IPS DF 6.9 (cell line): ENCODE measurements at regions not wholly inside any gene's neighbourhood (a gene's known extent, or its start where the extent isn't known, plus 50 kb on each side); places are given as distances from the start of the nearest gene placed in this dataset.

Experiments
- DNase-seq: peaks from one replicate; pipeline ENCODE4 v3.0.0-alpha.2; 2013; ENCODE audit warnings: low read depth, low spot score
- H3K27ac ChIP-seq: one replicate; pipeline ENCODE4 v1.5.1; 2013; ENCODE audit warnings: low read length, control low read depth
- H3K27me3 ChIP-seq: 2 replicates; pipeline ENCODE4 v1.6.1; 2013; ENCODE audit warnings: mild to moderate bottlenecking, low read length; ENCODE audit not compliant: control insufficient read depth, insufficient read depth
- H3K36me3 ChIP-seq: 2 replicates; pipeline ENCODE4 v1.6.1; 2013; ENCODE audit warnings: low read length; ENCODE audit not compliant: control insufficient read depth, insufficient read depth
- H3K4me1 ChIP-seq: 2 replicates; pipeline ENCODE4 v1.6.1; 2013; ENCODE audit warnings: low read length; ENCODE audit not compliant: control insufficient read depth, insufficient read depth
- H3K4me3 ChIP-seq: 2 replicates; pipeline ENCODE4 v1.5.1; 2013; ENCODE audit warnings: mild to moderate bottlenecking, low read length
- H3K9me3 ChIP-seq: 2 replicates; pipeline ENCODE4 v1.6.1; 2013; ENCODE audit warnings: low read length, inconsistent platforms; ENCODE audit not compliant: control insufficient read depth, insufficient read depth
- WGBS: extraction: QIAGEN DNeasy Blood & Tissue Kit; methylation state at CpG from one replicate; pipeline ENCODE4 v1.1.7; 2013; ENCODE audit warnings: mixed read lengths, missing lambda C conversion rate; ENCODE audit not compliant: insufficient read length, insufficient coverage; 5-methylcytosine and 5-hydroxymethylcytosine counted together

DNA sequence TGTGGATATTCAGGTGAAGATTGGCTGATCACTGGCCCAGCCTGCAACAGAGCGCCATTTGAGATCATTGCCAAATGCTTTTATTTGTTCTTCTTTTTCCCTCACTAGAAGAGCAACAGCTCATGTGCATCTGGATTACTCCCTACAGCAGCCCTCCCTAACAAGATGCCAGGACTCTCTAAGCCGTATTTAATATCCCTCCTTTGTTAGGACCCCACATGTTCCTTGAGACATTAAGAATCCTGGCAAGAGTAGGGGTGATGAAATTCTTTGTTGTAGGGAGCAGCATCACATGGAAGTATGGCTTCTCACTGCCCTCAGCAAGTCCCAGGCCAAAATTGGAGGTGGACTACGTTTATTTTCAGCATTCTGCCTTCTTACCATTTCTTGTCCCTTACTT lies 167.8 kb downstream of the PAX1 start:
- no peak overlapping the region for H3K27ac ChIP-seq
- WGBS, result no CpG with 5 or more reads among the region's 3 CpGs
- H3K27me3 ChIP-seq, result no peaks in the 10 kb centered on the region; the same call in 1 of the 2 replicates

DNA sequence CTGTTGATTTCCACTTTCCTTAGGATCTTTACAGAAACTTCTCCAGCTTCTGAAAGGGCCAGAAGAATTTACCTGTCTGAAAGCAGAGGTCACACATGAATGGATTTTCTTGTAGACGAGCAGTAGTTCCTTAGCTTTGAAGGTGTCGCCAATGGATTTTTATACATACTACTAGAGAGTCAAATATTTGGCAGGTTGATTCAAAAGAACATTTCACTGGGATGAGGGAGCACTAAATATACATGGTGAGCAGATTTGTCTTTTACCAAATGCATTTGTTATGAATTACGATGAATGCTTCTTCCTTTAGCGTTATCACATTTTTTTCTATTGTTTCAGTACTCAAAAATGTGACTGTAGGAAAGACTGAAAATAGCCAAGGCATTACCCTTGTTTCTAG lies 162.3 kb downstream of the PAX1 start:
- no CpG with 5 or more reads among the region's 4 CpGs for WGBS
- H3K36me3 ChIP-seq, result no peaks in the 10 kb centered on the region
- H3K4me3 ChIP-seq, result no peak overlapping the region
- no peak for DNase-seq
- H3K9me3 ChIP-seq, result no peaks in the 10 kb centered on the region
- peaks cover 2% of the 10 kb centered on the region for H3K4me1 ChIP-seq
- no peaks in the 10 kb centered on the region; the same call in 1 of the 2 replicates for H3K27me3 ChIP-seq
- no peak overlapping the region for H3K27ac ChIP-seq

More for the DNA sequence above, 167.8 kb downstream of the PAX1 start:
- Histone ChIP-seq H3K9me3 (no peaks in the 10 kb centered on the region), H3K4me1 (no peaks in the 10 kb centered on the region), H3K36me3 (no peaks in the 10 kb centered on the region), H3K4me3 (no peak overlapping the region)
- no peak for DNase-seq

DNA sequence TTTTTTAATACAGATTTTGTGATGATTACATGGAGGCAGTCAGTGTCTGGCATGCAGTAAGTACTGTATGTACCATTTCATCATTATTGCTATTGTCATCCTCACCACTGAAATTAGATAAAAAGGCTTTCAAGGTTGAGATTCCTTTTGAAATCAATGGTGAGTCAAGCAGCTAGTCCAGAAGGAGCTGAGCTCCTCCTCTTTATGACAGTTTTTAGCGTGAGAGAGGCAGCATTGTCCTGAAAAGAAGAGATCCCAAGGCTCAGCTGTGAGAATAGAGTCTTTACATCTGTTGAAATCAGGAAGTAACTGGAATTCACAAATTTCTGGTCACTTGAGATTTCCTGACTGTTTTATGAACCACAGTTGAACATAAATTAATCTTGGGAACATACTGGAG lies 161.9 kb downstream of the PAX1 start:
- no peak overlapping the region for H3K27ac ChIP-seq
- peaks cover 2% of the 10 kb centered on the region for H3K4me1 ChIP-seq
- no CpG with 5 or more reads among the region's 1 CpG for WGBS
- no peaks in the 10 kb centered on the region for H3K9me3 ChIP-seq
- no peak for DNase-seq
- no peaks in the 10 kb centered on the region; the same call in 1 of the 2 replicates for H3K27me3 ChIP-seq
- H3K36me3 ChIP-seq, result no peaks in the 10 kb centered on the region
- H3K4me3 ChIP-seq, result no peak overlapping the region

DNA sequence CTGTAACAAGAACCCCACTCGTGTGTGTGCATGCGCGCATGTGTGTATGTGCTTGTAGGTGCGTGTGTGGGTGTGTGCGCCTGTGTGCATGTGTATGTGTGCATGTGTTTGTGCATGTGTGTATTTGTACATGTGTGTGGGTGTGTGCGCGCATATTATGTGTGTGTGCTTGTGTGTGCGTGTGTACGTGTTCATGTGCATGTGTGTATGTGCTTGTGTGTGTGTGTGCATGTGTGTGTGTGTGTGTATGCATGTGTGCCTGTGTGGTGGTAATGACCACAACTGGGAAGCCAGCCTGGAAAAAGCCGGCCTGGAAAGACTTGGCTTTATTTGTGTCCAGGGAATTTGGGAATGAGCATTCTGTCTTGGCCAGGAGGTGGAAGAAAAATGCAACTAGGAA lies 157.5 kb downstream of the PAX1 start:
- no CpG with 5 or more reads among the region's 10 CpGs for WGBS
- Histone ChIP-seq H3K9me3 (no peaks in the 10 kb centered on the region), H3K4me1 (peaks cover 2% of the 10 kb centered on the region), H3K4me3 (no peak overlapping the region), H3K36me3 (no peaks in the 10 kb centered on the region), H3K27ac (no peak overlapping the region), H3K27me3 (no peaks in the 10 kb centered on the region; the same call in 1 of the 2 replicates)
- DNase-seq, result no peak

- Histone ChIP-seq H3K4me1 (peaks cover 2% of the 10 kb centered on the region), H3K9me3 (no peaks in the 10 kb centered on the region), H3K27ac (no peak overlapping the region), H3K27me3 (no peaks in the 10 kb centered on the region; the same call in 1 of the 2 replicates), H3K4me3 (no peak overlapping the region), H3K36me3 (no peaks in the 10 kb centered on the region)
- peak; percentile 7 for DNase-seq
- no CpG with 5 or more reads among the region's 10 CpGs for WGBS
Measured at GRCh38 chr20:21862259-21862946, 156.9 kb downstream of the PAX1 start.

GRCh38 chr20:21840991-21841390 lies 135.5 kb downstream of the PAX1 start:
- Histone ChIP-seq H3K9me3 (no peaks in the 10 kb centered on the region), H3K27me3 (no peaks in the 10 kb centered on the region)

GRCh38 chr20:21839982-21840381 lies 134.5 kb downstream of the PAX1 start:
- no peak overlapping the region for H3K4me3 ChIP-seq
- DNase-seq, result no peak
- no peaks in the 10 kb centered on the region for H3K9me3 ChIP-seq
- WGBS, result no CpG with 5 or more reads among the region's 12 CpGs
- no peaks in the 10 kb centered on the region for H3K36me3 ChIP-seq
- no peaks in the 10 kb centered on the region for H3K4me1 ChIP-seq
- H3K27ac ChIP-seq, result no peak overlapping the region
- no peaks in the 10 kb centered on the region for H3K27me3 ChIP-seq

More at GRCh38 chr20:21840991-21841390, 135.5 kb downstream of the PAX1 start:
- H3K4me1 ChIP-seq, result no peaks in the 10 kb centered on the region
- no CpG with 5 or more reads among the region's 2 CpGs for WGBS
- H3K27ac ChIP-seq, result no peak overlapping the region
- no peak for DNase-seq
- H3K36me3 ChIP-seq, result no peaks in the 10 kb centered on the region
- no peak overlapping the region for H3K4me3 ChIP-seq

GRCh38 chr20:21836346-21836745 lies 130.9 kb downstream of the PAX1 start:
- H3K4me3 ChIP-seq, result no peak overlapping the region
- H3K36me3 ChIP-seq, result no peaks in the 10 kb centered on the region
- H3K9me3 ChIP-seq, result no peaks in the 10 kb centered on the region
- no CpG with 5 or more reads among the region's 1 CpG for WGBS
- H3K4me1 ChIP-seq, result no peaks in the 10 kb centered on the region
- no peak for DNase-seq
- no peak overlapping the region for H3K27ac ChIP-seq
- H3K27me3 ChIP-seq, result no peaks in the 10 kb centered on the region

- H3K36me3 ChIP-seq, result no peaks in the 10 kb centered on the region
- no peak overlapping the region for H3K4me3 ChIP-seq
- DNase-seq, result no peak
- no peaks in the 10 kb centered on the region for H3K4me1 ChIP-seq
- no peak overlapping the region for H3K27ac ChIP-seq
- H3K9me3 ChIP-seq, result no peaks in the 10 kb centered on the region
- H3K27me3 ChIP-seq, result no peaks in the 10 kb centered on the region
- no CpG with 5 or more reads among the region's 1 CpG for WGBS
Measured at GRCh38 chr20:21835042-21835441, 129.6 kb downstream of the PAX1 start.

GRCh38 chr20:21832442-21833385 lies 127.2 kb downstream of the PAX1 start:
- Histone ChIP-seq H3K27me3 (no peaks in the 10 kb centered on the region), H3K36me3 (no peaks in the 10 kb centered on the region), H3K27ac (no peak overlapping the region), H3K9me3 (no peaks in the 10 kb centered on the region), H3K4me3 (no peak overlapping the region), H3K4me1 (no peaks in the 10 kb centered on the region)
- no peak for DNase-seq
- no CpG with 5 or more reads among the region's 8 CpGs for WGBS
